GM21576 (cell line): ENCODE measurements at regions not wholly inside any gene's neighbourhood (a gene's known extent, or its start where the extent isn't known, plus 50 kb on each side); places are given as distances from the start of the nearest gene placed in this dataset.
A peak's percentile ranks its signal among the peaks of the same experiment; 100 is the strongest.

Source experiments
- ATAC-seq: cut with Tn5 transposase; IDR thresholded peaks from one replicate; pipeline ENCODE4 v1.9.1; 2021; ENCODE audit warnings: mild to moderate bottlenecking, moderate library complexity; ENCODE audit not compliant: unreplicated experiment

- no peak for ATAC-seq
These were observed 179.4 kb downstream of the ETS1 start for GRCh38 chr11:128407962-128408361.

- ATAC-seq: peak; percentile 65
These were observed 181.4 kb downstream of the ETS1 start for GRCh38 chr11:128405714-128406662.

GRCh38 chr11:128405112-128405511 is 182.2 kb downstream of the ETS1 start:
- no peak for ATAC-seq

- ATAC-seq: no peak
These were observed 182.9 kb downstream of the ETS1 start for GRCh38 chr11:128404437-128404836.

DNA sequence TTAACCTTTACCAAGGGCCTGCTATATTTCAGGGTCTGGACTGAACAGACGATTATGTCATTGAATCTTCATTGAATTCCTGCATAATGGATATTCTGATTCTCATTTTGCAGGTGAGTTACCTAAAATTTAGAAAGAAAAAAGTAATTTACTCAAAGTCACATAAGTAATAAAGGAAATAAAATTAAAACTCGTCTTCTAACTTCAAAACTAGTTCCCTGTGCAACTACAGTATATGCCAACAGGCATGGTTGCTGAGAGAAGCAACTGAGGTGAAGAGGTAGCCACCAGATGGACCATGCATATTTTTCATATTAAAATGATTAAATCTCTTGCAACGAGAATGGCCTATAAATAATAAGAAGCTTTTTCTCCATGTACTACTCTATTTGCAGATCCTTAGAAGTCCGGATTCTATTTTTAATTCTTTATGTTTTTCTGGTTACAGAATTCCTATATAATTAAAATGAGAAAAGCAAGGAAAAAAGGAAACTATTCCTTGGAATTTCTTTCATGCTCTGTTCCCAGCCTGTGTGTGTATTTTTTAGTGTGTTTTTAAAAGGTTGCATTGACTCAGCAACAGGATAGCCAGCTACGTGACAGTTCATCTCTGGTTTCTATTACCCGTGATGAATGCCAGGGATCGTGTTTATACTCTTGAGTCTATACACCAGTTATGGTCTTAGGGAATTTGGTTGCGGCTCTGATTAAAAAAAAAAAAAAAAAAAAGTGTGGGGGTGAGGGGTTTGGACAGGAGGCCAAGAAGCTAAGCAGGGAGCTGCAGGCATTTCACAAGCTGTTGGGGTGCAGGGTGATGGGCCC is 186.8 kb downstream of the ETS1 start:
- no peak for ATAC-seq

DNA sequence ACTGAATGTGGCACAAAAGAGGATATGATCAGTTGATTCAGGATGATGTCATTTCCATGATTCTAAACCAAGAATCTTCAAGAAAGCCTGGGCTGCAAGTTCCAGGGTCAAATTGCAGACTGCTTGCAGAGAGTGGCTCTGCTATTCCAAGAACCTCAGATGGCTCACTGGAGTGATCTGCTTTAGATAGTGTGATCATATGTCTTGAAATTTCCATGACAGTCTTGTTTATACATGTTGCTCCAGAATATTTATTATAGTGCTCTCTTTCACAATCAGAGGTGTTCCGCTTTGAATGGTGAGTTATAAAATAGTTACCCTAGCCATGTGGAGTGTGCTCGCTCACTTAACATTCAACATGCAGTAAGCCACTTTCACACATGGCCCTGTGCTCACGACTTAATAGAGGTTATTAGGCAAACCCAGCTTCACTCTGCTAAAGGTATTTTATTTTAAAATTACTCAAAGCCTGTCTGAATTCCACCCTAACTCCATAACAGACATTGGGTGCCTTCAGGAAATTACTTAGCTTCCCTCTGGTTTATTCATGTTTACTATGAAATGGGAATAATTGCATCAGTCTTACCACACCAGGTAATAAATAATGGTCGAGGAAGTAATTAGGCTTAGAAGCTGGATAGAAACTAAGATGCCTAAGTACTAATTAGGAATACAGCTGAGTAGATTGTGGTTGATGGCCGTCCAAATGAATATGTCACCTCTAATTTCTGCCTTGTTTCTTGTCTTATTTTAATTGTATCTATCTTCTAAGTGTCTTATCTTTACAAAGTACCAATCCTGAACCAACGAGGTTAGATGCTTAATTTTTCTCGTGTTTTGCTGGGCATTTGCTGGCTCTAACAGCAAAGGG is 187.9 kb downstream of the ETS1 start:
- ATAC-seq: peak; percentile 67

GRCh38 chr11:128398517-128399250 is 188.7 kb downstream of the ETS1 start:
- peak; percentile 36 for ATAC-seq

- no peak for ATAC-seq
These were observed 190.0 kb downstream of the ETS1 start for GRCh38 chr11:128397362-128397761.

- ATAC-seq: no peak
These were observed 192.8 kb downstream of the ETS1 start for GRCh38 chr11:128394431-128395089.

DNA sequence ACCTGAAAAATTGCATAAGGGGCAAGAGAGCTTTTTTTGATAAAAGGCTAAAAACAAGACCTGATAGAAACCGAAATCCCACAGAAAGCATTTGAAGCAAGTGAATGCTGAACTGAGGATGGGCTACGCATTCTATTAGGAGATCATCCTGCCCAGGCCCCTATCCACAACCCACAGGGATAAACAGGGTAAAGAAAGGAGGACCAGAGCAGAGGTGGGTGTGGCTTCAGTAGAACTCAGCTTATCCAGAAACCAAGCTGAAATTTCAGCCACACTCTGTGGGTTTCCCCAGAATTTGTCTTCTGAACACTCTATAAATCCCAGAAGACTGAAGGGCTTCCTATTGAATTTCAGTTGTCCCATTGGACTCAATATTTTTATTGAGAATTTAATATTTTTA is 195.1 kb downstream of the ETS1 start:
- ATAC-seq: no peak

DNA sequence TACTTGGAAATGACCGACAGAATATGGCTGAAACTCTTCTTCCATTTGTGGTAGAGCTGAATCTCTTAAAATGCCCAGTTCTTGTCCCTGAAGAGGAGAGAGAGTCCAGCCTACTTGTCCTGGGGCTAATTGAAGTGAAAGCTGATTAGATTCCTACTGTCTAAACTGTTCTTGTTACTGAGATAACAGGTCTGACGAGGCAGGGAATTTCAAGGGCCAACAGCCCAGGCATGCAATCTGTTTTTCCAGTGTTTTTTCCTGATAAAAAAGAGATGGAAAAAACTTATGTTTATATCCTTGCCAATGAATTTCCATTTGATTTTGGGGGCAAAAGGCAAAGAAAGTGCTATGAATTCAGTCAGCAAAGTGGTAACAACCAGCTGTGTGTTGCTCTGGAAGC is 195.5 kb downstream of the ETS1 start:
- no peak for ATAC-seq

DNA sequence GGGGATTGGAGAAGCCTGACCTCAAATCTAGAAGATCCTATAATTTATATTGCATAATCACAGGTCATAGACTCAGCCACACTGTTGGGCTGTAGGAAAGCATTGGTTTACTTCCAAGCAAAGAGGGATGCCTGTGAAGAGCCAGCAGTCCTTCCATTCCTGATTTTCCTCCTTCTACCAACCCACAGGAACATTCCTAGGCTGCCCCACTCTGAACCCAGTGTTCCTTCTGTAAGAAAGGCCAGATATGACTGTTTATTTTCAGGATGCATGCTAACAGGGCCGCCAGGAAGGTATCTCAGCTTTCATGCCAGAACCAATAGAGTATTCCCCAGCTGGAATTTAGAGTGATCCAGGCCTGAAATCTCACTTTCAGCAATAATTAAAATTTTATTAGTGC is 197.1 kb downstream of the ETS1 start:
- no peak for ATAC-seq

GRCh38 chr11:128389461-128389976 is 197.8 kb downstream of the ETS1 start:
- ATAC-seq: no peak

GRCh38 chr11:128388206-128388815 is 199.0 kb downstream of the ETS1 start:
- ATAC-seq: no peak

- ATAC-seq: no peak
These were observed 207.5 kb downstream of the ETS1 start for GRCh38 chr11:128379587-128380580.

DNA sequence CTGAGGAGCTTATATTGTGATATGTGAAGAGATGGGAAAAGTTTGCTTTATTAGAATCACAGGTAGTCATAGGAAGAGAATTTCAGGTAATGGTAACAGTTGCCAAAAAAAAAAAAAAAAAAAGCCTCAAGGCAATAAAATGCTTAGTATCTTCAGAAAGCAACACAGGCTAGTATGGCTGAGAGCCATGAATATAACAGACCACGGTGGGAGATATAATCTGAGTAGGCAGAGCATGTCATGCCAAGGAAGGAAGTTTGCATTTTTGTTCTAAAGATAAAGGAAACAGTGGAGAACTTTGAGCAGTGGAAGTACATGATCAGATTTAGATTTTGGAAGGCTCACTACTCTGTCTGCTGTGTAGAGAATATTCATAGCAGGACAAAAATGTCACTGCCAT is 211.4 kb downstream of the ETS1 start:
- ATAC-seq: no peak

- ATAC-seq: no peak
These were observed 213.3 kb downstream of the ETS1 start for GRCh38 chr11:128374026-128374425.

GRCh38 chr11:128372977-128373376 is 214.4 kb downstream of the ETS1 start:
- no peak for ATAC-seq
